ENCODE measurements at regions not wholly inside any gene's neighbourhood (a gene's known extent, or its start where the extent isn't known, plus 50 kb on each side); places are given as distances from the start of the nearest gene placed in this dataset.

GRCh38 chr2:144670080-144670479 is 150.2 kb upstream of the ZEB2 start:
- TF ChIP-seq EZH2 (IDR thresholded peaks at IDR 0.05; ENCODE audit: borderline replicate concordance, low read depth, low read length, poor library complexity, severe bottlenecking): no peak
- no peak for TF ChIP-seq CTCF (conservative IDR thresholded peaks at IDR 0.05; ENCODE audit: low read depth, low read length)
- intact Hi-C loops (cut with micrococcal nuclease; ENCODE audit: unreplicated experiment): no loop called here
- Histone ChIP-seq H3K27me3 (replicated peaks; ENCODE audit: insufficient read depth, low read depth, low read length, poor library complexity) (no peaks in the 10 kb centered on the region), H3K27ac (ENCODE audit: low read depth, low read length, poor library complexity, severe bottlenecking) (no peak overlapping the region), H3K4me1 (ENCODE audit: insufficient read depth, low read length, poor library complexity, severe bottlenecking) (no peaks in the 10 kb centered on the region), H3K4me3 (ENCODE audit: low read depth, low read length, poor library complexity, severe bottlenecking) (no peak overlapping the region), H3K36me3 (ENCODE audit: insufficient read depth, low read length, poor library complexity, severe bottlenecking) (no peaks in the 10 kb centered on the region), H3K9me3 (ENCODE audit: low read depth, low read length, poor library complexity, severe bottlenecking) (no peaks in the 10 kb centered on the region)
- BruUV-seq (replicated peaks): no TSS peak
- CTCF ChIA-PET: no interaction called here
- POLR2A ChIA-PET (ENCODE audit: low non-redundant PET): no interaction called here
- DNase-seq (ENCODE audit: low spot score): no peak

DNA sequence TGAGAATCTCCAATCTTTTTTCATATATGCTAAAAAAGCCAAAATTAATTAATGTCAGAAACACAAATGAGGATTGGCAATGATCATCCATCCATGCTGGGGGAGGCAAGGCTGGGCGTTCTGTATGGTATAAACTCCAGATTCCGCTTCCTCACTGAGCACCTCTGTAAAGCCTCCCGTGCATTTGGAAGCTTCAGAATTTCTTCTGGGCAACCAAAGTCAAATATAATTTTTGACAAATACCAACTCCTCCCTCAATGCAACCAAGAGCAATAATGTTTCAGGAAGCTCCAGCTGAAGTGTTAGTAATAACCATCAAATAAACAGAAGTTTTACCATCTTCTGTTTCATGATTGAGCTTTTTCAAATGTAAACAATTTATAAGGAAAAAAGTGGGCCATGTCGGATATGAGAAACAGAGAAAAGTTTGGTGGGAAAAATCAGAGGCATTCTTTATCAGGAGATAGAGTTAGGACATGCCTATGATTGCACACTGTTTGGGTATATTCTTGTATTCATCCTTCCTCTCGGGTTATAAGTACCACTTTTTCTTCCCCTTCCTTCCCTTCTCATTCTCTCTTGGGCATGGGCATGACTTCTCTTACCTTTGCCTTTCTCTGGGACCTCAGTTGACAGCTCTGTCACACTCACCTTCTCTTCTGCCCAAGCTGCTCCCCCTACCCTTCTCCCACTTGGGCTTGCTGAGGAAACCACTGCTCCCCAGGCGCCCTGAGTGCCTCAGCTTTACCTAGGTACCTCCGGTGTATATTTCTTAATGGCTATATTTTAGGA is 149.5 kb upstream of the ZEB2 start:
- no peaks in the 10 kb centered on the region for H3K27me3 ChIP-seq (replicated peaks; ENCODE audit: insufficient read depth, low read depth, low read length, poor library complexity)
- no peak for DNase-seq (ENCODE audit: low spot score)
- H3K4me3 ChIP-seq (ENCODE audit: low read depth, low read length, poor library complexity, severe bottlenecking): no peak overlapping the region
- no peak overlapping the region for H3K27ac ChIP-seq (ENCODE audit: low read depth, low read length, poor library complexity, severe bottlenecking)
- ChIA-PET CTCF (no interaction called here), POLR2A (ENCODE audit: low non-redundant PET) (no interaction called here)
- H3K9me3 ChIP-seq (ENCODE audit: low read depth, low read length, poor library complexity, severe bottlenecking): no peaks in the 10 kb centered on the region
- no TSS peak for BruUV-seq (replicated peaks)
- H3K36me3 ChIP-seq (ENCODE audit: insufficient read depth, low read length, poor library complexity, severe bottlenecking): no peaks in the 10 kb centered on the region
- intact Hi-C loops (cut with micrococcal nuclease; ENCODE audit: unreplicated experiment): no loop called here
- TF ChIP-seq CTCF (conservative IDR thresholded peaks at IDR 0.05; ENCODE audit: low read depth, low read length) (no peak), EZH2 (IDR thresholded peaks at IDR 0.05; ENCODE audit: borderline replicate concordance, low read depth, low read length, poor library complexity, severe bottlenecking) (no peak)
- no peaks in the 10 kb centered on the region for H3K4me1 ChIP-seq (ENCODE audit: insufficient read depth, low read length, poor library complexity, severe bottlenecking)

- TF ChIP-seq CTCF (conservative IDR thresholded peaks at IDR 0.05; ENCODE audit: low read depth, low read length) (no peak), EZH2 (IDR thresholded peaks at IDR 0.05; ENCODE audit: borderline replicate concordance, low read depth, low read length, poor library complexity, severe bottlenecking) (no peak)
- DNase-seq (ENCODE audit: low spot score): no peak
- no peaks in the 10 kb centered on the region for H3K9me3 ChIP-seq (ENCODE audit: low read depth, low read length, poor library complexity, severe bottlenecking)
- H3K36me3 ChIP-seq (ENCODE audit: insufficient read depth, low read length, poor library complexity, severe bottlenecking): no peaks in the 10 kb centered on the region
- intact Hi-C loops (cut with micrococcal nuclease; ENCODE audit: unreplicated experiment): no loop called here
- ChIA-PET CTCF (no interaction called here), POLR2A (ENCODE audit: low non-redundant PET) (interaction anchor here (0.6 kb wide), 1 partner anchor 522 kb away, joined by 3 read pairs; no protein-coding TSS in a partner anchor)
- no TSS peak for BruUV-seq (replicated peaks)
- no peak overlapping the region for H3K4me3 ChIP-seq (ENCODE audit: low read depth, low read length, poor library complexity, severe bottlenecking)
- no peaks in the 10 kb centered on the region for H3K27me3 ChIP-seq (replicated peaks; ENCODE audit: insufficient read depth, low read depth, low read length, poor library complexity)
- H3K27ac ChIP-seq (ENCODE audit: low read depth, low read length, poor library complexity, severe bottlenecking): no peak overlapping the region
- H3K4me1 ChIP-seq (ENCODE audit: insufficient read depth, low read length, poor library complexity, severe bottlenecking): no peaks in the 10 kb centered on the region
Observed at GRCh38 chr2:144668493-144669110, 148.7 kb upstream of the ZEB2 start.
